HEK293T (cell line): ENCODE measurements at regions not wholly inside any gene's neighbourhood (a gene's known extent, or its start where the extent isn't known, plus 50 kb on each side); places are given as distances from the start of the nearest gene placed in this dataset.

Experiments
- CTCF ChIA-PET: fragments of 350-600 bp; formaldehyde crosslinking; extraction: SDS; loops from one replicate; lab custom pipeline; 2021; ENCODE audit warnings: antibody characterized with exemption, inconsistent platforms; lab: Yijun Ruan, JAX
- POLR2A ChIA-PET: fragments of 350-600 bp; formaldehyde crosslinking; extraction: SDS; loops from one replicate; lab custom pipeline; 2020; ENCODE audit warnings: antibody characterized with exemption, inconsistent platforms; lab: Yijun Ruan, JAX
- DNase-seq: peaks from one replicate; pipeline ENCODE4 v3.0.0; 2012; ENCODE audit warnings: mixed read lengths; ENCODE audit errors: extremely low spot score
- ARNT ChIP-seq: fragments of 450-650 bp; IDR thresholded peaks from 2 replicates; pipeline ENCODE4 v1.6.1; 2017; ENCODE audit warnings: mild to moderate bottlenecking
- BHLHE40 ChIP-seq: fragments of 450-650 bp; IDR thresholded peaks from 2 replicates; pipeline ENCODE4 v1.6.1; 2016; ENCODE audit warnings: mild to moderate bottlenecking, moderate library complexity, borderline replicate concordance
- CTBP1 ChIP-seq: fragments of 450-650 bp; IDR thresholded peaks from 2 replicates; pipeline ENCODE4 v1.6.1; 2016; ENCODE audit warnings: borderline replicate concordance
- ELF4 ChIP-seq: fragments of 450-650 bp; IDR thresholded peaks from 2 replicates; pipeline ENCODE4 v1.6.1; 2017; ENCODE audit warnings: antibody characterized with exemption
- FOXA1 ChIP-seq: fragments of 450-650 bp; IDR thresholded peaks from 2 replicates; pipeline ENCODE4 v1.6.1; 2016; ENCODE audit warnings: mild to moderate bottlenecking
- FOXK2 ChIP-seq: fragments of 450-650 bp; IDR thresholded peaks from 2 replicates; pipeline ENCODE4 v1.6.1; 2016; ENCODE audit warnings: mild to moderate bottlenecking
- FOXM1 ChIP-seq: fragments of 450-650 bp; IDR thresholded peaks from 2 replicates; pipeline ENCODE4 v1.6.1; 2017; ENCODE audit warnings: mild to moderate bottlenecking, borderline replicate concordance
- HDGF ChIP-seq: fragments of 450-650 bp; IDR thresholded peaks from 2 replicates; pipeline ENCODE4 v1.6.1; 2017; ENCODE audit warnings: antibody characterized with exemption, borderline replicate concordance
- L3MBTL2 ChIP-seq: fragments of 450-650 bp; conservative IDR thresholded peaks from 2 replicates; pipeline ENCODE4 v1.6.1; 2016; ENCODE audit warnings: mild to moderate bottlenecking
- LEF1 ChIP-seq: fragments of 450-650 bp; IDR thresholded peaks from 2 replicates; pipeline ENCODE4 v1.6.1; 2017; ENCODE audit warnings: mild to moderate bottlenecking, borderline replicate concordance
- NFRKB ChIP-seq: fragments of 450-650 bp; IDR thresholded peaks from 2 replicates; pipeline ENCODE4 v1.6.1; 2016; ENCODE audit warnings: mild to moderate bottlenecking, moderate library complexity
- PKNOX1 ChIP-seq: fragments of 450-650 bp; IDR thresholded peaks from 2 replicates; pipeline ENCODE4 v1.6.1; 2016
- SP1 ChIP-seq: fragments of 450-650 bp; IDR thresholded peaks from 2 replicates; pipeline ENCODE4 v1.6.1; 2017
- SUZ12 ChIP-seq: fragments of 450-650 bp; IDR thresholded peaks from 2 replicates; pipeline ENCODE4 v1.6.1; 2016; ENCODE audit warnings: mild to moderate bottlenecking
- TARDBP ChIP-seq: fragments of 450-650 bp; IDR thresholded peaks from 2 replicates; pipeline ENCODE4 v1.6.1; 2016
- ZNF384 ChIP-seq: fragments of 450-650 bp; IDR thresholded peaks from 2 replicates; pipeline ENCODE4 v1.6.1; 2016

- POLR2A ChIA-PET, result no interaction called here
- DNase-seq, result no peak
- CTCF ChIA-PET, result no interaction called here
- TF ChIP-seq SP1, result no peak
- no peak for TF ChIP-seq FOXM1
- TF ChIP-seq FOXA1, result no peak
- no peak for TF ChIP-seq ARNT
- no peak for TF ChIP-seq TARDBP
- TF ChIP-seq SUZ12, result no peak
- TF ChIP-seq CTBP1, result no peak
- TF ChIP-seq NFRKB, result no peak
- TF ChIP-seq BHLHE40, result no peak
- no peak for TF ChIP-seq ELF4
- no peak for TF ChIP-seq L3MBTL2
- no peak for TF ChIP-seq FOXK2
- no peak for TF ChIP-seq PKNOX1
- TF ChIP-seq HDGF, result no peak
- TF ChIP-seq LEF1, result no peak
- TF ChIP-seq ZNF384, result no peak
These were observed 352.0 kb downstream of the PLPP3 start for GRCh38 chr1:56227401-56227800.

GRCh38 chr1:56225964-56226815 lies 353.2 kb downstream of the PLPP3 start:
- ChIA-PET CTCF (no interaction called here), POLR2A (no interaction called here)
- DNase-seq, result no peak
- TF ChIP-seq HDGF (no peak), SP1 (no peak), L3MBTL2 (no peak), CTBP1 (no peak), TARDBP (no peak), NFRKB (no peak), FOXA1 (no peak), ZNF384 (no peak), BHLHE40 (no peak), PKNOX1 (no peak), LEF1 (no peak), ARNT (no peak), FOXM1 (no peak), FOXK2 (no peak)

- CTCF ChIA-PET, result interaction anchor here (0.6 kb wide), 1 partner anchor 289 kb away, joined by 3 read pairs; no protein-coding TSS in a partner anchor
- POLR2A ChIA-PET, result no interaction called here
- TF ChIP-seq L3MBTL2, result no peak
- no peak for DNase-seq
These were observed 355.4 kb downstream of the PLPP3 start for GRCh38 chr1:56223968-56224367.

- TF ChIP-seq TARDBP, result no peak
- no peak for DNase-seq
- ChIA-PET POLR2A (no interaction called here), CTCF (no interaction called here)
These were observed 356.3 kb downstream of the PLPP3 start for GRCh38 chr1:56222914-56223540.

GRCh38 chr1:56220021-56220420 lies 359.3 kb downstream of the PLPP3 start:
- no peak for DNase-seq
- ChIA-PET CTCF (no interaction called here), POLR2A (no interaction called here)
- TF ChIP-seq L3MBTL2 (no peak), PKNOX1 (no peak), HDGF (no peak), TARDBP (no peak), CTBP1 (no peak), ZNF384 (no peak)

- CTCF ChIA-PET, result no interaction called here
- TF ChIP-seq PKNOX1, result no peak
- no peak for TF ChIP-seq HDGF
- TF ChIP-seq SP1, result no peak
- no peak for TF ChIP-seq L3MBTL2
- TF ChIP-seq FOXK2, result no peak
- TF ChIP-seq CTBP1, result no peak
- no peak for TF ChIP-seq FOXA1
- no peak for TF ChIP-seq ELF4
- TF ChIP-seq NFRKB, result no peak
- TF ChIP-seq ZNF384, result no peak
- TF ChIP-seq TARDBP, result no peak
- TF ChIP-seq SUZ12, result no peak
- TF ChIP-seq FOXM1, result no peak
- no peak for TF ChIP-seq BHLHE40
- no peak for TF ChIP-seq LEF1
- no peak for TF ChIP-seq ARNT
These were observed 361.3 kb downstream of the PLPP3 start for GRCh38 chr1:56218023-56218422.

More at GRCh38 chr1:56218023-56218422, 361.3 kb downstream of the PLPP3 start:
- POLR2A ChIA-PET, result no interaction called here
- no peak for DNase-seq
